Cardiac muscle cell (in vitro differentiated cells and primary cell): ENCODE measurements at regions not wholly inside any gene's neighbourhood (a gene's known extent, or its start where the extent isn't known, plus 50 kb on each side); places are given as distances from the start of the nearest gene placed in this dataset.
"Not testable (repeated sequence)": the region's sequence is repeated elsewhere in the genome, so short reads cannot be mapped to it uniquely, and the experiment has no call there.

Source experiments
- DNase-seq, 2 donors: peaks; one replicate each; pipeline versions ENCODE4 v3.0.0 to v3.0.0-alpha.2; 2010 to 2017; ENCODE audit warnings: low read depth in 1 of 2, low spot score in 1 of 2
- H3K27ac ChIP-seq: fragments of 200-600 bp; sonication (generic); 2 replicates; pipeline ENCODE4 v1.5.1; 2016
- H3K27me3 ChIP-seq: fragments of 200-600 bp; sonication (generic); 2 replicates; pipeline ENCODE4 v1.6.0; 2016; ENCODE audit warnings: control low read depth
- H3K36me3 ChIP-seq: fragments of 200-600 bp; sonication (generic); 2 replicates; pipeline ENCODE4 v1.5.1; 2016; ENCODE audit warnings: control low read depth
- H3K4me1 ChIP-seq: fragments of 200-600 bp; sonication (generic); 2 replicates; pipeline ENCODE4 v1.8.1; 2017; ENCODE audit warnings: low read depth, mild to moderate bottlenecking, mixed run types
- H3K4me3 ChIP-seq: fragments of 200-600 bp; sonication (generic); 2 replicates; pipeline ENCODE4 v1.5.1; 2016; ENCODE audit warnings: mild to moderate bottlenecking
- H3K9me3 ChIP-seq: fragments of 200-600 bp; sonication (generic); 2 replicates; pipeline ENCODE4 v1.5.1; 2017; ENCODE audit warnings: low read depth, mild to moderate bottlenecking, control low read depth
- CTCF ChIP-seq: IDR thresholded peaks from 2 replicates; pipeline ENCODE4 v1.5.1; 2012; ENCODE audit warnings: low read depth, mild to moderate bottlenecking, low read length

DNA sequence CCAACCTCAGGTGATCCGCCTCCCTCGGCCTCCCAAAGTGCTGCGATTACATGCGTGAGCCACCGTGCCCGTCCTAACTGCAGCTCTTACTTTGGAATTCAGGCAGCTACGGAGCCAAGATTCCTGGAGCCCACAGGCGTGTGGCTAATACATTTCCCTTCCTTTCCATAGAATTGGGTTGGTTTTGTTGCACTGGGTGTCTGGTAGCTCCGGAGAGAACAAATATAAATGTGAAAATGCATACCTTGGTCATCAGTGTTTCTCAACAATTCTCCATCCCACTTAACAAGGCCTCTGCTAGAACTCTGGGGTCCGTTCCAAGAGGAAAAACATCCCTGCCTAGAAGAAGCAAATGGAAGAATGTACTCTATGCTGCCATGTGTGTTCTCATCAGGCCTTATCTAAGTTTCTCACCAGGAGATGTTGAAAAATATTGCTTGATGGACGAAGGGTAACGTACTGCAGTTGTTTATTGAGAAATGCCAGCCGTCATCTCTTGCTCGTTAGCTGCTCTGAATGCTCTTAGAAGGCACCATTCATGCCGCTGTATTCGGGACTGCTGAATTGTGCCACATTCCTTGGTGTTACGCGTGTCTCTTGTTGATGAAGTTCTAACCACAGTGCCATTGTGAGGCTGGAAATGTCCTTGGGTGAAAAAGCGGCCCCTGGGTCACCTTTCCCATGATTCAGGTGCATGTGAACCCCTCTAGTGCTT, 50.5 kb upstream of the CD99 start:
- TF ChIP-seq CTCF, result no peak
- Histone ChIP-seq H3K4me3 (no peak overlapping the region), H3K27ac (no peak overlapping the region), H3K27me3 (no peaks in the 10 kb centered on the region), H3K4me1 (no peaks in the 10 kb centered on the region), H3K36me3 (no peaks in the 10 kb centered on the region), H3K9me3 (no peaks in the 10 kb centered on the region)
- DNase-seq, result peak in 1 of 2 donors; percentile 74

GRCh38 chrX:2638279-2638678, 52.8 kb upstream of the CD99 start:
- Histone ChIP-seq H3K4me1 (no peaks in the 10 kb centered on the region), H3K27ac (no peak overlapping the region), H3K4me3 (no peak overlapping the region), H3K9me3 (no peaks in the 10 kb centered on the region), H3K27me3 (no peaks in the 10 kb centered on the region), H3K36me3 (no peaks in the 10 kb centered on the region)
- no peak for DNase-seq
- no peak for TF ChIP-seq CTCF

GRCh38 chrX:2635342-2635741, 55.8 kb upstream of the CD99 start:
- H3K4me3 ChIP-seq, result no peak overlapping the region
- no peaks in the 10 kb centered on the region for H3K4me1 ChIP-seq
- H3K27ac ChIP-seq, result no peak overlapping the region
- H3K36me3 ChIP-seq, result no peaks in the 10 kb centered on the region
- H3K9me3 ChIP-seq, result no peaks in the 10 kb centered on the region
- DNase-seq, result no peak
- H3K27me3 ChIP-seq, result no peaks in the 10 kb centered on the region
- TF ChIP-seq CTCF, result no peak

DNA sequence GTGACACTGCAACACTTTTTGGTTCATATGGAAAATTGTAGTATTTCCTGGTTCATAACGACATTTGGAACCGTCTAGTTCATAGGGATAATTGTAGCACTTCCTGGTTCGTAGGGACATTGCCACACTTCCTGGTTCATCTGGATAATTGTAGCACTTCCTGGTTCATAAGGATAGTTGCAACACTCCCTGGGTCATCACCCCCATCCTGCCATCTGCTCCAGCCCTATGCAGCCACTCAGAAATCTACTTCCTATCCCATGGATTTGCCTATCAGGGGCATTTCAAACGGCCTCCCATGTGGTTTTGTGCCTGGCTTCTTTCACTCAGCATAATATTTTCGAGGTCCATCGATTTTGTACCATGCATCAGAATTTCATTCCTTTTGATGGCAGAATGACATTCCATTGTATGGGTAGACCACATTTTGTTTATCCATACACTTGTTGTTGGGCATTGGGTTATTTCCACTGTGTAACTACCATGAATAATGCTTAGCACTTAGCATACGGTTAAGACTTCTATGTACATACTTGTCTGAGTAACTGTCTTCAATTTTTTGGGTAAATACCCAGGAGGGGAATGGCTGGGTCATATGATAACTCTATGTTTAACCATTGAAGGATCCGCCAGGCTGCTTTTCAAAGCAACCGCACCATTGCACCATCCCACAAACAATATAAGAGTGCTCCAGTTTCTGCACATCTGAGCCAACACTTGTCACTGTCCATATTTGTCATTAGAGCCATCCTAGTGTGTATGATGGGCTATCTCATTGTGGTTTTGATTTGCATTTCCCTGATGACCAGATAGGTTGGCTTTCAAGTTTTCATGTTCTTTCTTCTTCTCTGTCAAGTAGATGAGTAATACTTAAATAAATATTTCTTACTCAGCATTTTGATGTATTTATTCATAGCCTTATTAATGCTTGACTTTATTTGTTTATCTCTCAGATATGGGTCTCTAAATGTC, 58.3 kb upstream of the CD99 start:
- no peak for DNase-seq
- H3K4me1 ChIP-seq, result no peaks in the 10 kb centered on the region
- TF ChIP-seq CTCF, result no peak
- H3K4me3 ChIP-seq, result no peak overlapping the region
- H3K27me3 ChIP-seq, result no peaks in the 10 kb centered on the region
- no peaks in the 10 kb centered on the region for H3K9me3 ChIP-seq
- no peaks in the 10 kb centered on the region for H3K36me3 ChIP-seq
- no peak overlapping the region for H3K27ac ChIP-seq

DNA sequence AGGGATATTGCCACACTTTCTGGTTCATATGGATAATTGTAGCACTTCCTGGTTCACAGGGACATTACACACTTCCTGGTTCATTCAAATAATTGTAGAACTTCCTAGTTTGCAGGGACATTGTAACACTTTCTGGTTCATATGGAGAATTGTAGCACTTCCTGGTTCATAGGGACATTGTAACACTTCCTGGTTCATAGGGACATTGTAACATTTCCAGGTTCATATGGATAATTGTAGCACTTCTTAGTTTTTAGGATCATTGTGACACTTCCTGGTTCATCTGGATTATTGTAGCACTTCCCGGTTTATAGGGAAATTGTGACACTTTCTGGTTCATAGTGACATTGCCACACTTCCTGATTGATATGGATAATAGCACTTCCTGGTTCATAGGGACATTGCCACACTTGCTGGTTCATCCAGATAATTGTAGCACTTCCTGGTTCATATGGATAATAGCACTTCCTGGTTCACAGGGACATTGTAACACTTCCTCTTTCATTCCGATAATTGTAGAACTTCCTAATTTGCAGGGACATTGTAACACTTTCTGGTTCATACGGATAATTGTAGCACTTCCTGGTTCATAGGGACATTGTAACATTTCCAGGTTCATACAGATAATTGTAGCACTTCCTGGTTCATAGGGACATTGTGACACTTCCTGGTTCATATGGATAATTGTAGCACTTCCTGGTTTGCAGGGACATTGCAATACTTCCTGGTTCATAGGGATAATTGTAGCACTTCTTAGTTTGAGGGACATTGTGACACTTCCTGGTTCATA, 59.2 kb upstream of the CD99 start:
- DNase-seq, result no peak
- TF ChIP-seq CTCF, result no peak
- H3K9me3 ChIP-seq, result no peaks in the 10 kb centered on the region
- H3K4me3 ChIP-seq, result no peak overlapping the region
- H3K4me1 ChIP-seq, result no peaks in the 10 kb centered on the region
- no peak overlapping the region for H3K27ac ChIP-seq
- H3K27me3 ChIP-seq, result no peaks in the 10 kb centered on the region
- H3K36me3 ChIP-seq, result no peaks in the 10 kb centered on the region

DNA sequence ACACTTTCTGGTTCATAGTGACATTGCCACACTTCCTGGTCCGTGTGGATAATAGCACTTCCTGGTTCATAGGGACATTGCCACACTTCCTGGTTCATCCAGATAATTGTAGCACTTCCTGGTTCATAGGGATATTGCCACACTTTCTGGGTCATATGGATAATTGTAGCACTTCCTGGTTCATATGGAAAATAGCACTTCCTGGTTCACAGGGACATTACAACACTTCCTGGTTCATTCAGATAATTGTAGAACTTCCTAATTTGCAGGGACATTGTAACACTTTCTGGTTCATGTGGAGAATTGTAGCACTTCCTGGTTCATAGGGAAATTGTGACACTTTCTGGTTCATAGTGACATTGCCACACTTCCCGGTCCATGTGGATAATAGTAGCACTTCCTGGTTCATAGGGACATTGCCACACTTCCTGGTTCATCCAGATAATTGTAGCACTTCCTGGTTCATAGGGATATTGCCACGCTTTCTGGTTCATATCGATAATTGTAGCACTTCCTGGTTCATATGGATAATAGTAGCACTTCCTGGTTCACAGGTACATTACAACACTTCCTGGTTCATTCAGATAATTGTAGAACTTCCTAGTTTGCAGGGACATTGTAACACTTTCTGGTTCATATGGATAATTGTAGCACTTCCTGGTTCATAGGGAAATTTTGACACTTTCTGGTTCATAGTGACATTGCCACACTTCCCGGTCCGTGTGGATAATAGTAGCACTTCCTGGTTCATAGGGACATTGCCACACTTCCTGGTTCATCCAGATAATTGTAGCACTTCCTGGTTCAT, 60.0 kb upstream of the CD99 start:
- not testable (repeated sequence) for DNase-seq, H3K27ac ChIP-seq, H3K9me3 ChIP-seq, H3K36me3 ChIP-seq, H3K4me3 ChIP-seq, H3K4me1 ChIP-seq, H3K27me3 ChIP-seq
